Skeletal muscle cell (primary cell): ENCODE measurements at regions not wholly inside any gene's neighbourhood (a gene's known extent, or its start where the extent isn't known, plus 50 kb on each side); places are given as distances from the start of the nearest gene placed in this dataset.

Source experiments
- DNase-seq: peaks from one replicate; pipeline ENCODE4 v3.0.0-alpha.2; 2010; ENCODE audit warnings: low read depth
- H3K4me3 ChIP-seq: 2 replicates; pipeline ENCODE4 v1.5.1; 2011; ENCODE audit warnings: low read depth, mild to moderate bottlenecking, control low read depth, low read length, moderate library complexity

DNA sequence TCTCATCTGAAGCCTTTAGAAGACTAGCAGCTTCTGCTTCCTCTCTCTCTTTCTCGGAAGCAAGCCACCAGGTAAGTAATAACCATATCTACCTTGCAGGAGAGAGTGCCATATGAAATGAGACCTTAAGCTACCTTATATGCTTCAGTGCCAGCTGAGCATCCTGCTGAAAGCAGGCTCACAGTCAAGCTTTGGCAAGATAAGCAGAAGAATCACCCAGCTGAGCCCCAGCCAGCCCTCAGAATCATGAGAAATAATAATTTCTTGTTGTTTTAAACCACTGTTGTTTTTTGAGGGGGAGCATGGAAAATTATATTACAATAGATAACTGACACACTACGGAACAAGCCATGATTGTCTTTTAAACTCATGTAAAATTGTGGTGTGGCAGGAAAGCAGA, 514.4 kb downstream of the MBD2 start:
- no peak for DNase-seq
- H3K4me3 ChIP-seq = no peak overlapping the region

- no peak overlapping the region for H3K4me3 ChIP-seq
- DNase-seq = no peak
Observed at GRCh38 chr18:53702480-53702879, 522.0 kb downstream of the MBD2 start.

DNA sequence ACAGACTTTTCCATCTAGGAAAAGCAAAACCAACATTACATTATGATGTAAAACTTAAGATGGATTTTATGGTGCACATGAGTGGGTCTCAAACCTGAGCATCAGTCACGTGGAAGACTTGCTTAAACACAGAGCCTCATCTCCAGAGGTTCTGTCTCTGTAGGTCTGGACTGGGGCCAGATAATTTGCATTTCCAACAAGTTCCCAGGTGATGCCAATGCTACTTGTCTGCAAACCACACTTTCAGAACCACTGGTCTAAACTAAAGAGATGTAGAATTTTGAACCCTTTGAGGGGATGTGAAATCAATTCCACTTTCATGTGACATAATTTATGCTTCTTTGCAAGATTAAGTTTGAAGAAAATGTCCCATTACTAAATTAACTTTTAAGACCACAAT, 522.8 kb downstream of the MBD2 start:
- H3K4me3 ChIP-seq = no peak overlapping the region
- no peak for DNase-seq

DNA sequence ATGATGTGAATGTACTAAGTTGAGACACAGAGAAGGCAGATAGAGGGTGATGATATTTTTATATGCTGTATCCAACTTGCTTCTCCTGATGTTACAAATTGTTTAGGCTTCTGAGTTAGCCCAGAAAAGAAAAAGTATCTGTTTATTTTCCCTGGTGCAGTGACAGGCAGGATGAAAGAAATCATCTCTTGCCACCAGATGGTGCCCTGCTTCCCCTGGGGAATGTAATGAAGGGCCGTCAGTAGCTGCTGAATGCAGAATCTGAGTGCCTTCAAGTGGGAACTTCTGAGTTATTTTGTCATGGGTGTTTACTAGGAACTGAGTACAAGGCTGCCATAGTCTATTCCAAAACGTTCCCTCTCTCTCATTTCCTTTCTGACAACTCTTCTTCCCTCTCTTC, 525.6 kb downstream of the MBD2 start:
- no peak overlapping the region for H3K4me3 ChIP-seq
- DNase-seq = no peak

DNA sequence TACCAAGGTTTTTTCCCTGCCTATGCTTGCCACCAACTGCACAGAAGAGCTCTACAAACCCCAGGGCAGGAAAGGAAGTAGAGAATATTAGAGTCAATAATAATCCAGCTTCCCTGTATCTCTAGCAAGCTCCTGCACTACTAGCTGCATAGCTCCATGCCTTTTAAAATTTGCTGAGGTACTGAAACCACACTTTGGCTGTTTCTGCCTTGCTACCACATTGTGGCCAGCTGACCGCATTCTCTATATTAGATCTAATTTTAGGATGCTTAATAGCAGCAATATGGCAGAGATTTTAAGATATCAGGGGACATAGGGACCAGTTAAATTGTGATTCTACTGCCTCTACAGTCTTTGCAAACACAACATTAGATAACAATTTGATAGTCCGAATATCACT, 534.6 kb downstream of the MBD2 start:
- H3K4me3 ChIP-seq = no peak overlapping the region
- no peak for DNase-seq

DNA sequence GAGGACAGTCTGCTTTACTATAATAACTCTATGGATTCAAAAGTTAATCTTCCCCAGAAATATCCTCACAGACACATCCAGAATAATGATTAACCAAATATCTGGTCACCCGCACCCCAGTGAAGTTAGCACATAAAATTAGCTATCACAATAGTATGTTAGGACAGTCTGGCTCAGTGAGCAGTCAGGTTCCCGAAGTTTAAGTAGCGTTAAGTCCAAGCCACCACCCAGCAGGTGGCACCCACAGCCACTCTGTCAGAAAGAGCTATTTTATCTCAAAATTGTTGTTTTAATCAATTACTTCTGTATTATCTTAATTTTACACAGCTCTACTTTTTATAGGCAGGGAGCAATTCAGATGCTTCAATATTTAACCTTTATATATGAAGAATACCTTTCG, 537.5 kb downstream of the MBD2 start:
- no peak overlapping the region for H3K4me3 ChIP-seq
- DNase-seq = no peak

- H3K4me3 ChIP-seq = no peak overlapping the region
- no peak for DNase-seq
Observed at GRCh38 chr18:53682796-53683195, 541.7 kb downstream of the MBD2 start.

DNA sequence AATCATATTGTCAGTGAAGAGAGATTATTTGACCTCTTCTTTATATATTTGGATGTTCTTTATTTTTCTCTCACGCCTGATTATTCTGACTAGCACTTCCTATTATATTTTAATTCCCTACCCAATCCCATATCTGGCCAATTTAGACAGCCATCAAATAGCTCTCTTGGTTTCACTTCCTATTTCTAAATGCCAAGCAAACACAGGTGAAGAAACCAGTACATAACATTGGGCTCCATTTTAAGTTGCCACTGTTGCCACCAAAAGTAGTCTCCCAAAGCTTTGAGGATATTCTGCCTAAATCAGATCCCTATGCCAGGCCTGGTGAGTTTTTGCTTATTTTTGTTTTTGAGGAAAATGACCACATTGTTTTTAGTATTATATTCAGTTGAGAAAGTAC, 547.0 kb downstream of the MBD2 start:
- H3K4me3 ChIP-seq = no peak overlapping the region
- DNase-seq = no peak

GRCh38 chr18:53665701-53666100, 558.8 kb downstream of the MBD2 start:
- no peak overlapping the region for H3K4me3 ChIP-seq
- no peak for DNase-seq

- H3K4me3 ChIP-seq = no peak overlapping the region
- no peak for DNase-seq
Observed at GRCh38 chr18:53664575-53664974, 559.9 kb downstream of the MBD2 start.

GRCh38 chr18:53660306-53660705, 564.2 kb downstream of the MBD2 start:
- no peak for DNase-seq
- H3K4me3 ChIP-seq = no peak overlapping the region

DNA sequence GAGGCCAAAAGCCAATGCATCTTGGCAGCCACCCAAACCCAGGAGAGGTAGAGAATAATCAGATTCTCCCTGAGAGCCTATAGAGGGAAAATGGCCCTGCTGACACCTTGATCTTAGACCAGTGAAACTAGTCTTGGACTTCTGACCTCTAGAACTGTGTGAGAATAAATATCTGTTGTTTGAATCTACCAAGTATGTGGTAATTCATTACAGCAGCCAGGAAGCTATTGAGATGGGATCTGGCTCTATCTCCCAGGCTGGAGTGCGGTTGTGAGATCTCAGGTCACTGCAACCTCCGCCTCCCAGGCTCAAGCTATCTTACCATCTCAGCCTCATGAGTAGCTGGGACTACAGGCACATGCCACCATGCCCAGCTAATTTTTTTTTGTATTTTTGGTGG, 567.2 kb downstream of the MBD2 start:
- DNase-seq = no peak
- H3K4me3 ChIP-seq = no peak overlapping the region

DNA sequence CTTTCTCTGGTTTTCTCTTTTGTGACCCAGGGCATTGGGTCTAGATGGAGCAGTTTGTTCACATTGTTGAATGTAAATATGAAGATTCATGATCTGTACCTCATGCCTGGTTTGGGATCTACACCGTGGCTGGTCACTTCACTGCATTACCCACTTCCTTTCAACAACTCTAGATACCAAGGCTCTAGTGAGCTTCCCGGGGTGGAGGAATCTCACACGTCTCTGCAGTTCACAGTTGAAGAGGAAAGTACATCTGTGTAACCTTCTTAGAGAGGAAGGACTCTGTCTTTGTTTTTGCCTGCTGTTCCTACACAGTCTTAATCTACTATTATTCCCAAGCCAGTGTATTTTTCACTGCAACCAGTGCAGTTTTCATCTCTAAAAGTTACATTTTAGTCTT, 574.8 kb downstream of the MBD2 start:
- H3K4me3 ChIP-seq = no peak overlapping the region
- no peak for DNase-seq

DNA sequence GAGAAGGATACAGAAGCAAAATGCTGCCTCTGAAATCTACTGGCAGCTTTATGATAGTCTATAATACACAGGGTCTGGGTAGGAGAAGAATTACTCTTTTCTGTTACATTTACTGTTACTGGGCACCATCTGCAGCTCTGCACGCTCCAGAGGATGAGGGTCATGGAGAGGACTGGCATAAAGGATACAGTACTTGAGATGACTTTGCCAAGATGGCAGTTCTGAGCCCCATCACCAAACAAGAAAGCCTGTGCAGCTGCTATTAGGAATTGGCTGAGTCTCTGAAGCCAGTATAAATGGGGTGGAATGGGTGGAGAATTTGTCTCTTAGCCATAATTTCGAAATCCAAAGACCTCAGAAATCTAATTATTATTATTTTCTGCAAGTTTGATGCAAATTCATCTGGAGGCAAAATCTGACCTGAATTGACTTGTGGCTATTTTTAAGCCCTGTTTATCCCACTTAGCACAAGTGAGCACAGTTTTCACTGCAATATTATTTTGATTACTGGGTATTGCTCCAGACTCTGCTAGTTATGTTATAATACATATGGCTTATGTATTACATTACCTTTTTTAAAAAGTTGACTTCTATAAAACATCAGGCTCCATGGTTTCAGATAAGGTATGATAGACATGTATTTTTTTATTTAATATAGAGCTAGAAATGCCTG, 579.5 kb downstream of the MBD2 start:
- no peak for DNase-seq

DNA sequence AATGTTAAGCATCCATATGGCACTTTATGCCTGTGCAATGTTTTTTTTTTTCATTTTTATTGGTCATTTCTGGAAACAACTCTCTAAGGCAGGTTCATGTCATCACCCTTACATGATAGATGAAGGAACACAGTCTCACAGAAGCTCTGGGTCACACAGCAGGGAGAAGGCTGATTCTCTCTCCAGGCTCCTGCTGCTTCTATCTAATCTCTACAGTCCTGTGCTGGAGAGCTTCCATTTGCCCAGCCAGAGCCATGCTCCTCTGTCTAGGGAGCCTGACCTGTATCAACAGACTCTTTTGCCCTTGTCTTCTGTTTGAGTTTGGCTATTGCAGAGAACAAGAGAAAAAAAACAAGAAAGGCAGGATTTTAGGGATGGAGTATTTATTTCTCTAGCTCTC, 584.8 kb downstream of the MBD2 start:
- H3K4me3 ChIP-seq = no peak overlapping the region
- DNase-seq = no peak

More for the DNA sequence above, 579.5 kb downstream of the MBD2 start:
- H3K4me3 ChIP-seq = no peak overlapping the region

DNA sequence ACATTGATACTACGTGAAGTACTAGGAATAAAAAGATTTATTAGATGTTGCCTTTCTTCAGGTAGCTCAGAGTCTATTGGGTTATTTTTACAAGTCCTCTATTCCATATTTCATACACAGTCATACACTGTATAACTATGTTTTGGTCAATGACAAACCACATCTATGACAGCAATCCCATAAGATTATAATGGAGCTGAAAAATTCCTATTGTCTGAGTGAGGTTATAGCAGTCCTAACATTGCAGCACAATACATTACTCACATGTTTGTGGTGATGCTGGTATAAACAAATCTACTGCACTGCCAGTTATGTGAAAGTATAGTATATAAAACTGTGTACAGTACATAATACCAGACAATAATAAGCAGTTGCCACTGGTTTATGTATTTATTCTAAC, 595.1 kb downstream of the MBD2 start:
- DNase-seq = no peak
- H3K4me3 ChIP-seq = no peak overlapping the region

DNA sequence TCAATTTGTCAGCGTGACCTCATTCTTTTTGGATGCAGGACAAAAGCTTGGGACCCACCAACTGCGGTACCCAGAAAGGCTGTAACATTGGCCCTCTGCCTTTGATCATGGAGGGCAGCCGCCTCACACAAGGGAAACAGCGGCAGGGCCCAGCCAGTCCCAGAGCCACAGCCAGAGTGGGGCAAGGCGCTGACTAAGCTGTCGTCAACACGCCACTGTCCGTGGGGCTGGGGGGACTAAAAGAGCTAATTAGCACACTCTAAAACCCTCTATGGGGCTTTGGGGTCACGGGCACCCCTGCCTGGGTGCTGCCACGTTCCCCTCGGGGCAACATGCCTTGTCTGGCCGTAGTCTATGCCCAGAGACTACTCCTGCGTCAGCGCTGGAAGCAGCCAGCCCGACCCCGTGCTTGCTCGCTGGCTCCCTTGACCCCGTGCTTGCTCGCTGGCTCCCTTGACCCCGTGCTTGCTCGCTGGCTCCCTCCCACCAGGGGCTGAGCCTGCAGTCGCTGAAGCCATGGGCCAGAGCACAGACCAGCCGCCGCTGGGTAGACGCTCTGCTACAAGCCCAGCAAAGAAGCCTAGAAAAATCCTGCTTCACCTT, 598.4 kb downstream of the MBD2 start:
- no peak for DNase-seq

GRCh38 chr18:53610957-53611356, 613.5 kb downstream of the MBD2 start:
- no peak for DNase-seq
- H3K4me3 ChIP-seq = no peak overlapping the region

More for the DNA sequence above, 598.4 kb downstream of the MBD2 start:
- no peak overlapping the region for H3K4me3 ChIP-seq

DNA sequence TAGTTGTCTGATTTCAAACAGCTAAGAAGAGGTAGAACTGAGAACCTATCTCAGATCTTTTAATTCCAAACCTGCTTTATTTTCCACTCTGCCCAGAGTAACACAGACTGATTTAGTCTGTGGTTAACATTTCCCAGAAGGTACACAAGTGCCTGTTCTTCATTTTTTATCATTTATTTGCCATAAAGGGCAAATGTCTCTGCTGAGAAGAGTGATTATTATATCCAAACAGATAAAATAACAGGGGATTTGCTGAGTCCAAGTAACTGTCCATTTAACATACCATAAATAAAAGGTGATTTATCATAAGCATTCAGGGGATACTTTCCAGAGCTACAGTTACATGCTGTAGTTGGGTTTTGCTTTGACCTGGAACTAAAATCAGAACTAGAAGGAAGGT, 617.7 kb downstream of the MBD2 start:
- H3K4me3 ChIP-seq = no peak overlapping the region
- DNase-seq = no peak

GRCh38 chr18:53605198-53605597, 619.3 kb downstream of the MBD2 start:
- DNase-seq = no peak
- no peak overlapping the region for H3K4me3 ChIP-seq

DNA sequence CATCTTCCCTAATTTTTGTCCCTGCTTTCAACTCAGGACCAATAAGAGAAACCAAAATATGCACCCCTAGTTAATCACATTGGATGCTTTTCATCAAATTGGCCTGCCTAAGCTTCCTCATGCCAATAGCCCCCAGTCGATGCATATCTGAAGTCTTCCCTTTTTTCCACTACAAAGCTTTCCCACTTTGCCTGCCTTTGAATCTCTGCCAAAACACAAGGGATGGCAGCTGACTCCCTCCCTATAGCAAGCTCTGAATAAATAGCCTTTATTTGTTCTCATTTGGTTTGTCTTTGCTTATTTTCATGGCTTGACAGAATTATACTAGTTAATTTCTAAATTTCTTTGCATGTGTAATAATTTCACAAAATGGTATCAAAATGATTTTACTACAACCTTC, 621.2 kb downstream of the MBD2 start:
- no peak overlapping the region for H3K4me3 ChIP-seq
- DNase-seq = no peak

DNA sequence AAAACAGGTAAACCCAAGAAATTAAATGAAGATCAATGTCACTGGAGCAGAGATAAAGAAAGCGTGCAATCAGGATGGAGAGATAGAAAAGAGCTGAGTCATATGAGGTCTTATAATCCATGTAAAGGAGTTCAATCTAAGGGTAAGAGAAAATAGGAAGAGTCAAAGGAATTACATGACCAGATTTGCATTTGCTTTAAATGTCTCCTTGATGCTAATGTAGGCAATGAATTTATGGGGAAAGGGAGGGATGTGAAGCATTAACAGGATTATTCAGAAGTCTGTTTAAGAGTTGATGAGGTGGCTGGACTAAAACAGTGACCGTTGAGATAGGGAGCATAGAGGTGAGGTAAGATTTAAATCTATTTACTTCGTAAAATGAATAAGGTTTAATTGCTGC, 623.1 kb downstream of the MBD2 start:
- no peak overlapping the region for H3K4me3 ChIP-seq
- DNase-seq = no peak
